SK-N-SH treated with all-trans-retinoic acid at 6 μM for 48 hours (cell line): ENCODE measurements at regions not wholly inside any gene's neighbourhood (a gene's known extent, or its start where the extent isn't known, plus 50 kb on each side); places are given as distances from the start of the nearest gene placed in this dataset.

Experiments
- ATAC-seq: fragments of 200-7000 bp; cut with Tn5 transposase; 3 replicates; pipeline ENCODE4 v1.9.1; 2020; ENCODE audit warnings: mild to moderate bottlenecking, moderate library complexity
- ARNTL ChIP-seq: fragments of 450-650 bp; formaldehyde crosslinking; IDR thresholded peaks from 2 replicates; pipeline ENCODE4 v1.5.0; 2020; ENCODE audit warnings: low read depth, mild to moderate bottlenecking, moderate library complexity, borderline replicate concordance
- CSDC2 ChIP-seq: fragments of 250-450 bp; sonication (Bioruptor Pico); IDR thresholded peaks from 2 replicates; pipeline ENCODE4 v1.5.0; 2020; ENCODE audit warnings: mild to moderate bottlenecking, moderate library complexity
- ESRRG ChIP-seq: fragments of 250-450 bp; sonication (Bioruptor Pico); IDR thresholded peaks from 2 replicates; pipeline ENCODE4 v1.6.1; 2021; ENCODE audit warnings: mild to moderate bottlenecking
- GLIS3 ChIP-seq: fragments of 250-450 bp; sonication (Bioruptor Pico); IDR thresholded peaks from 2 replicates; pipeline ENCODE4 v1.5.0; 2020; ENCODE audit warnings: mild to moderate bottlenecking, moderate library complexity
- ISL1 ChIP-seq: fragments of 250-450 bp; sonication (Bioruptor Pico); IDR thresholded peaks from 2 replicates; pipeline ENCODE4 v2.1.2; 2022; ENCODE audit warnings: mild to moderate bottlenecking, moderate library complexity
- OSR1 ChIP-seq: fragments of 250-450 bp; sonication (Bioruptor Pico); IDR thresholded peaks from 2 replicates; pipeline ENCODE4 v1.8.0; 2022; ENCODE audit warnings: moderate library complexity, mild to moderate bottlenecking, inconsistent platforms
- PPARA ChIP-seq: fragments of 250-450 bp; sonication (Bioruptor Pico); IDR thresholded peaks from 2 replicates; pipeline ENCODE4 v1.5.0; 2020; ENCODE audit warnings: mild to moderate bottlenecking, borderline replicate concordance
- RARB ChIP-seq: fragments of 250-450 bp; sonication (Bioruptor Pico); IDR thresholded peaks from 2 replicates; pipeline ENCODE4 v1.8.0; 2021; ENCODE audit warnings: mild to moderate bottlenecking, moderate library complexity
- SNAI2 ChIP-seq: fragments of 250-450 bp; sonication (Bioruptor Pico); IDR thresholded peaks from 2 replicates; pipeline ENCODE4 v1.5.0; 2020; ENCODE audit warnings: mild to moderate bottlenecking, moderate library complexity
- TCF4 ChIP-seq: fragments of 250-450 bp; sonication (Bioruptor Pico); IDR thresholded peaks from 2 replicates; pipeline ENCODE4 v1.8.0; 2021; ENCODE audit warnings: mild to moderate bottlenecking, moderate library complexity, borderline replicate concordance
- ZC3H10 ChIP-seq: fragments of 250-450 bp; sonication (Bioruptor Pico); IDR thresholded peaks from 2 replicates; pipeline ENCODE4 v1.5.1; 2021; ENCODE audit warnings: mild to moderate bottlenecking, moderate library complexity
- ZFP3 ChIP-seq: fragments of 250-450 bp; sonication (Bioruptor Pico); IDR thresholded peaks from 2 replicates; pipeline ENCODE4 v1.5.0; 2020; ENCODE audit warnings: mild to moderate bottlenecking, moderate library complexity
- ZFP30 ChIP-seq: fragments of 450-650 bp; formaldehyde crosslinking; IDR thresholded peaks from 2 replicates; pipeline ENCODE4 v1.5.0; 2022; ENCODE audit warnings: mild to moderate bottlenecking, moderate library complexity
- ZNF70 ChIP-seq: fragments of 450-650 bp; formaldehyde crosslinking; IDR thresholded peaks from 2 replicates; pipeline ENCODE4 v1.5.0; 2020; ENCODE audit warnings: mild to moderate bottlenecking, moderate library complexity
- ZNF8 ChIP-seq: fragments of 450-650 bp; formaldehyde crosslinking; IDR thresholded peaks from 2 replicates; pipeline ENCODE4 v1.5.0; 2020; ENCODE audit warnings: mild to moderate bottlenecking, moderate library complexity
- TF ChIP-seq, protein P1 (sequence below): fragments of 250-450 bp; sonication (Bioruptor Pico); IDR thresholded peaks from 2 replicates; pipeline ENCODE4 v1.5.0; 2020; ENCODE audit warnings: mild to moderate bottlenecking, moderate library complexity
- TF ChIP-seq, protein P2 (sequence below): fragments of 250-450 bp; sonication (Bioruptor Pico); IDR thresholded peaks from 2 replicates; pipeline ENCODE4 v1.8.0; 2021; ENCODE audit warnings: low read depth, mild to moderate bottlenecking, moderate library complexity, borderline replicate concordance
- TF ChIP-seq, protein P3 (sequence below): fragments of 250-450 bp; sonication (Bioruptor Pico); IDR thresholded peaks from 2 replicates; pipeline ENCODE4 v1.8.0; 2020; ENCODE audit warnings: mild to moderate bottlenecking, moderate library complexity, borderline replicate concordance
- TF ChIP-seq, protein P4 (sequence below): fragments of 250-450 bp; sonication (Bioruptor Pico); IDR thresholded peaks from 2 replicates; pipeline ENCODE4 v1.5.1; 2020; ENCODE audit warnings: low read depth, mild to moderate bottlenecking, moderate library complexity
- TF ChIP-seq, protein P5 (sequence below): fragments of 250-450 bp; sonication (Bioruptor Pico); IDR thresholded peaks from 2 replicates; pipeline ENCODE4 v1.5.1; 2021; ENCODE audit warnings: mild to moderate bottlenecking, moderate library complexity

DNA sequence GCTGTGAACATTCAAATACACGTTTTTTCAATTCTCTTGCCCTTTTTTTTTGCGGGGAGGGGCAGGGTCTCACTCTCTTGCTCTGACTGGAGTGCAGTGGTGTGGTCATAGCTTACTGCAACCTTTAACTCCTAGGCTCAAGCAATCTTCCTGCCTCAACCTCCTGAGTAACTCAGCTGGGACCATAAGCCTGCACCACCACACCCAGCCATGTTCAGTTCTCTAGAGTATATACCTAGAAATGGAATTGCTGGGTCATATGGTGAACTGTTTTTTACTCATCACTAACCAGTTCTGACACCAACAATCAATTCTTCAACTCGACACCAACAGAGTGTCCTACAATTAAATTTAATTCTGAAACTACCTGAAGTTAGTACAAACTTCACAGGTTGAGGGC is 85.5 kb upstream of the ZNF169 start:
- TF ChIP-seq ISL1 (CRISPR knock-in tag) = no peak
- TF ChIP-seq ZC3H10 (CRISPR knock-in tag) = no peak
- TF ChIP-seq ZNF70 = no peak
- TF ChIP-seq ARNTL (CRISPR knock-in tag) = no peak
- TF ChIP-seq, protein P1, sequence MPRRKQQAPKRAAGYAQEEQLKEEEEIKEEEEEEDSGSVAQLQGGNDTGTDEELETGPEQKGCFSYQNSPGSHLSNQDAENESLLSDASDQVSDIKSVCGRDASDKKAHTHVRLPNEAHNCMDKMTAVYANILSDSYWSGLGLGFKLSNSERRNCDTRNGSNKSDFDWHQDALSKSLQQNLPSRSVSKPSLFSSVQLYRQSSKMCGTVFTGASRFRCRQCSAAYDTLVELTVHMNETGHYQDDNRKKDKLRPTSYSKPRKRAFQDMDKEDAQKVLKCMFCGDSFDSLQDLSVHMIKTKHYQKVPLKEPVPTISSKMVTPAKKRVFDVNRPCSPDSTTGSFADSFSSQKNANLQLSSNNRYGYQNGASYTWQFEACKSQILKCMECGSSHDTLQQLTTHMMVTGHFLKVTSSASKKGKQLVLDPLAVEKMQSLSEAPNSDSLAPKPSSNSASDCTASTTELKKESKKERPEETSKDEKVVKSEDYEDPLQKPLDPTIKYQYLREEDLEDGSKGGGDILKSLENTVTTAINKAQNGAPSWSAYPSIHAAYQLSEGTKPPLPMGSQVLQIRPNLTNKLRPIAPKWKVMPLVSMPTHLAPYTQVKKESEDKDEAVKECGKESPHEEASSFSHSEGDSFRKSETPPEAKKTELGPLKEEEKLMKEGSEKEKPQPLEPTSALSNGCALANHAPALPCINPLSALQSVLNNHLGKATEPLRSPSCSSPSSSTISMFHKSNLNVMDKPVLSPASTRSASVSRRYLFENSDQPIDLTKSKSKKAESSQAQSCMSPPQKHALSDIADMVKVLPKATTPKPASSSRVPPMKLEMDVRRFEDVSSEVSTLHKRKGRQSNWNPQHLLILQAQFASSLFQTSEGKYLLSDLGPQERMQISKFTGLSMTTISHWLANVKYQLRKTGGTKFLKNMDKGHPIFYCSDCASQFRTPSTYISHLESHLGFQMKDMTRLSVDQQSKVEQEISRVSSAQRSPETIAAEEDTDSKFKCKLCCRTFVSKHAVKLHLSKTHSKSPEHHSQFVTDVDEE (CRISPR knock-in tag) = no peak
- TF ChIP-seq, protein P2, sequence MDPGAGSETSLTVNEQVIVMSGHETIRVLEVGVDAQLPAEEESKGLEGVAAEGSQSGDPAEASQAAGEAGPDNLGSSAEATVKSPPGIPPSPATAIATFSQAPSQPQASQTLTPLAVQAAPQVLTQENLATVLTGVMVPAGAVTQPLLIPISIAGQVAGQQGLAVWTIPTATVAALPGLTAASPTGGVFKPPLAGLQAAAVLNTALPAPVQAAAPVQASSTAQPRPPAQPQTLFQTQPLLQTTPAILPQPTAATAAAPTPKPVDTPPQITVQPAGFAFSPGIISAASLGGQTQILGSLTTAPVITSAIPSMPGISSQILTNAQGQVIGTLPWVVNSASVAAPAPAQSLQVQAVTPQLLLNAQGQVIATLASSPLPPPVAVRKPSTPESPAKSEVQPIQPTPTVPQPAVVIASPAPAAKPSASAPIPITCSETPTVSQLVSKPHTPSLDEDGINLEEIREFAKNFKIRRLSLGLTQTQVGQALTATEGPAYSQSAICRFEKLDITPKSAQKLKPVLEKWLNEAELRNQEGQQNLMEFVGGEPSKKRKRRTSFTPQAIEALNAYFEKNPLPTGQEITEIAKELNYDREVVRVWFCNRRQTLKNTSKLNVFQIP = no peak
- TF ChIP-seq OSR1 (CRISPR knock-in tag) = no peak
- no peak; the same call in 2 of the 3 replicates for ATAC-seq

DNA sequence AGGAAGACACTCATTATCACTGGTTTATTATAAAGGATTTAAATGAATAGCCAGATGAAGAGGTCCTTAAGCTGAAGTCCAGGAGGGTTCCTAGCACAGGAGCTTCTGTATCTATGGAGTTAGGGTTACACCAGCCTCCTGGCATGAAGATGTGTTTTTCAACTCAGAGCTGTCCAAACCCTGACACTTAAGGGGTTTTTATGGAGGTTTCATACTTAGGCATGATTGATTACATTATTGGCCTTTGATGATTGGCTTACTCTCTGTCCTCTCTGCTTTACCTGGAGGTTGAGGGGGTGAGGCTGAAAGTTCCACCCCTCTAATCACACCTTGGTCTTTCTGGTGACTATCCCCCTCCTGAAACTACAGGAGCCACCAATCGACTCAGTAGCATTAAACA is 84.9 kb upstream of the ZNF169 start:
- no peak for TF ChIP-seq GLIS3 (CRISPR knock-in tag)
- TF ChIP-seq, all 23 proteins: peak for 0
- ATAC-seq = no peak

DNA sequence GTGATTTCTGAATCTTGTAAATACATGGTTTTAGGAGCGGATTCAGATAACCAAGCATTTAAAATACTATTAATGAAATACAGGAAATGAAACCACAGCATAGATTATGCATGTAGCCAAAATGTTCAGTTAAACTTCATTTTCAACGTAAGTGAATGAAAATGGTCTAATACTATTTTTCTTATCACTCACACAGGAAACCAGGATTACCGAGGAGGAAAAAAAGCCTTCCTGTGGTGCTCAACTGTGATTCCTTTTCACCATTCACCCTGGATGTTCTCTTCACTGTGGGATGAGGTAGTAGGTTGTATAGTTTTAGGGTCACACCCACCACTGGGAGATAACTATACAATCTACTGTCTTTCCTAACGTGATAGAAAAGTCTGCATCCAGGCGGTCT is 83.4 kb upstream of the ZNF169 start:
- no peak for TF ChIP-seq ZFP30 (CRISPR knock-in tag)
- TF ChIP-seq, protein P3, sequence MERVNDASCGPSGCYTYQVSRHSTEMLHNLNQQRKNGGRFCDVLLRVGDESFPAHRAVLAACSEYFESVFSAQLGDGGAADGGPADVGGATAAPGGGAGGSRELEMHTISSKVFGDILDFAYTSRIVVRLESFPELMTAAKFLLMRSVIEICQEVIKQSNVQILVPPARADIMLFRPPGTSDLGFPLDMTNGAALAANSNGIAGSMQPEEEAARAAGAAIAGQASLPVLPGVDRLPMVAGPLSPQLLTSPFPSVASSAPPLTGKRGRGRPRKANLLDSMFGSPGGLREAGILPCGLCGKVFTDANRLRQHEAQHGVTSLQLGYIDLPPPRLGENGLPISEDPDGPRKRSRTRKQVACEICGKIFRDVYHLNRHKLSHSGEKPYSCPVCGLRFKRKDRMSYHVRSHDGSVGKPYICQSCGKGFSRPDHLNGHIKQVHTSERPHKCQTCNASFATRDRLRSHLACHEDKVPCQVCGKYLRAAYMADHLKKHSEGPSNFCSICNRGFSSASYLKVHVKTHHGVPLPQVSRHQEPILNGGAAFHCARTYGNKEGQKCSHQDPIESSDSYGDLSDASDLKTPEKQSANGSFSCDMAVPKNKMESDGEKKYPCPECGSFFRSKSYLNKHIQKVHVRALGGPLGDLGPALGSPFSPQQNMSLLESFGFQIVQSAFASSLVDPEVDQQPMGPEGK (CRISPR knock-in tag) = no peak
- TF ChIP-seq, protein P4, sequence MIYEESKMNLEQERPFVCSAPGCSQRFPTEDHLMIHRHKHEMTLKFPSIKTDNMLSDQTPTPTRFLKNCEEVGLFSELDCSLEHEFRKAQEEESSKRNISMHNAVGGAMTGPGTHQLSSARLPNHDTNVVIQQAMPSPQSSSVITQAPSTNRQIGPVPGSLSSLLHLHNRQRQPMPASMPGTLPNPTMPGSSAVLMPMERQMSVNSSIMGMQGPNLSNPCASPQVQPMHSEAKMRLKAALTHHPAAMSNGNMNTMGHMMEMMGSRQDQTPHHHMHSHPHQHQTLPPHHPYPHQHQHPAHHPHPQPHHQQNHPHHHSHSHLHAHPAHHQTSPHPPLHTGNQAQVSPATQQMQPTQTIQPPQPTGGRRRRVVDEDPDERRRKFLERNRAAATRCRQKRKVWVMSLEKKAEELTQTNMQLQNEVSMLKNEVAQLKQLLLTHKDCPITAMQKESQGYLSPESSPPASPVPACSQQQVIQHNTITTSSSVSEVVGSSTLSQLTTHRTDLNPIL (CRISPR knock-in tag) = no peak
- TF ChIP-seq RARB (CRISPR knock-in tag) = no peak
- TF ChIP-seq OSR1 (CRISPR knock-in tag) = no peak
- TF ChIP-seq ISL1 (CRISPR knock-in tag) = no peak
- no peak for TF ChIP-seq CSDC2 (CRISPR knock-in tag)
- TF ChIP-seq SNAI2 (CRISPR knock-in tag) = no peak
- ATAC-seq = no peak

DNA sequence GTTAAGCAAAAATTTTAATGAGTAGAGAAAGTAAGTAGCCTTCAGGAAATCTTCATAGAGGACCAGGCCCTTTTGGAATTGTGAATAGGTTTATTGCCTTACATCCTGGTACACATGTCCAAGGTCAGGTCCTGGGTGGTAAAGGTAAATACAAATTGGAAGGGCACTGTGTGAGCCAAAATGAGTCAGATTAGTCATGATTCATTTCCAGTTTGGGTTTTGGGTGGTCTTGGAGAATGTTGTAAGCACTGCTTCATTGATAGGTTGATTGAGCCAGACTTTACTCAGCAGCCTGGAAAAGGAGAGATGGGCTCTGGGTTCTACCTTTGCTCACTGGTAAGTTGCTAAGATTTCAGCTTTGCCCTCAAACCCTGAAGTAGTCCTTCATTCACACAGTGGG is 82.5 kb upstream of the ZNF169 start:
- no peak for ATAC-seq
- TF ChIP-seq CSDC2 (CRISPR knock-in tag) (no peak), ZFP3 (CRISPR knock-in tag) (no peak), ESRRG (CRISPR knock-in tag) (no peak), ZNF8 (CRISPR knock-in tag) (no peak), ZC3H10 (CRISPR knock-in tag) (no peak), PPARA (CRISPR knock-in tag) (no peak)
- TF ChIP-seq, protein P4 (CRISPR knock-in tag) = no peak

DNA sequence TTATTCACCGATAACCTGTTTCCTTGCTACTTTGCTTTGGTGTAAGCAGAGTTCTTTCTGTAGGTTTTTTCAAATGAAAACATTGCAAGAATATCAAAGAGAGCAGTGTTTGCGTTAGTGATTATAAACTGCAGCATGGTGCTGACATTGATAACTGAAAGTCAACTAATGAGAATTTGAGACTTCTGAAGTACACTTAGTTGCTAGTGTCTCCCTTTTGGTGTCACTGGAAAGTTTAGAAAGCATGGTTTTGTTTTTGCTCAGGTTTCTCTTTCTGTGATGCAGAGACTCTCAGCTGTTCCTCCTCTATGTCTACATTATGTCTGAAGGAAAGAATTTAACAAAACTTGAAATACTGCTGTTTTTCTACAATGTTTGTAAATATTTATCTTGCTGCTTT is 80.2 kb upstream of the ZNF169 start:
- ATAC-seq = no peak
- TF ChIP-seq, protein P3 (CRISPR knock-in tag) = no peak
- TF ChIP-seq TCF4 (CRISPR knock-in tag) (no peak), RARB (CRISPR knock-in tag) (no peak), ESRRG (CRISPR knock-in tag) (no peak)
- TF ChIP-seq, protein P5, sequence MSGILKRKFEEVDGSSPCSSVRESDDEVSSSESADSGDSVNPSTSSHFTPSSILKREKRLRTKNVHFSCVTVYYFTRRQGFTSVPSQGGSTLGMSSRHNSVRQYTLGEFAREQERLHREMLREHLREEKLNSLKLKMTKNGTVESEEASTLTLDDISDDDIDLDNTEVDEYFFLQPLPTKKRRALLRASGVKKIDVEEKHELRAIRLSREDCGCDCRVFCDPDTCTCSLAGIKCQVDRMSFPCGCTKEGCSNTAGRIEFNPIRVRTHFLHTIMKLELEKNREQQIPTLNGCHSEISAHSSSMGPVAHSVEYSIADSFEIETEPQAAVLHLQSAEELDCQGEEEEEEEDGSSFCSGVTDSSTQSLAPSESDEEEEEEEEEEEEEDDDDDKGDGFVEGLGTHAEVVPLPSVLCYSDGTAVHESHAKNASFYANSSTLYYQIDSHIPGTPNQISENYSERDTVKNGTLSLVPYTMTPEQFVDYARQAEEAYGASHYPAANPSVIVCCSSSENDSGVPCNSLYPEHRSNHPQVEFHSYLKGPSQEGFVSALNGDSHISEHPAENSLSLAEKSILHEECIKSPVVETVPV (CRISPR knock-in tag) = no peak
- TF ChIP-seq, protein P1 (CRISPR knock-in tag) = no peak
